Liver (tissue), 8 donors: ENCODE measurements at regions not wholly inside any gene's neighbourhood (a gene's known extent, or its start where the extent isn't known, plus 50 kb on each side); places are given as distances from the start of the nearest gene placed in this dataset.

Experiments
- DNase-seq: peaks from one replicate; pipeline ENCODE4 v3.0.0-alpha.2; 2017; ENCODE audit warnings: low spot score
- H3K27ac ChIP-seq, 2 donors: one replicate each; pipeline ENCODE4 v1.7.0; 2013; ENCODE audit warnings: inconsistent platforms in 2 of 2, low read length in 2 of 2, control low read depth in 1 of 2, low read depth in 1 of 2, mild to moderate bottlenecking in 1 of 2
- H3K27me3 ChIP-seq, 4 donors: one replicate each; pipeline versions ENCODE4 v1.6.1 to v1.7.0; 2013; ENCODE audit warnings: low read length in 3 of 4, inconsistent platforms in 1 of 4, mild to moderate bottlenecking in 1 of 4, moderate library complexity in 1 of 4; ENCODE audit not compliant: control insufficient read depth in 4 of 4, insufficient read depth in 4 of 4
- H3K36me3 ChIP-seq, 4 donors: one replicate each; pipeline versions ENCODE4 v1.6.1 to v1.7.0; 2013; ENCODE audit warnings: low read length in 3 of 4, mild to moderate bottlenecking in 3 of 4, low read depth in 1 of 4, moderate library complexity in 1 of 4; ENCODE audit not compliant: control insufficient read depth in 4 of 4, insufficient read depth in 3 of 4
- H3K4me1 ChIP-seq, 4 donors: one replicate each; pipeline versions ENCODE4 v1.6.1 to v1.7.0; 2013; ENCODE audit warnings: low read length in 3 of 4, mild to moderate bottlenecking in 3 of 4, moderate library complexity in 1 of 4; ENCODE audit not compliant: control insufficient read depth in 4 of 4, insufficient read depth in 4 of 4
- H3K4me3 ChIP-seq, 3 donors: one replicate each; pipeline versions ENCODE4 v1.6.1 to v1.7.0; 2013; ENCODE audit warnings: low read length in 3 of 3, control low read depth in 1 of 3, low read depth in 1 of 3, mild to moderate bottlenecking in 1 of 3
- H3K9ac ChIP-seq, 2 donors: one replicate each; pipeline ENCODE4 v1.7.0; 2013; ENCODE audit warnings: low read length in 2 of 2, mild to moderate bottlenecking in 2 of 2, moderate library complexity in 2 of 2, control low read depth in 1 of 2, low read depth in 1 of 2
- H3K9me3 ChIP-seq, 4 donors: one replicate each; pipeline versions ENCODE4 v1.6.1 to v1.7.0; 2013; ENCODE audit warnings: low read length in 3 of 4; ENCODE audit not compliant: control insufficient read depth in 4 of 4
- ATF3 ChIP-seq: IDR thresholded peaks from 2 replicates; pipeline ENCODE4 v1.6.1; 2016; ENCODE audit warnings: antibody characterized with exemption
- CTCF ChIP-seq: fragments of 150-350 bp; IDR thresholded peaks from 2 replicates; pipeline ENCODE4 v1.5.1; 2017; ENCODE audit warnings: improper control_type of control experiment, low read depth, low read length; ENCODE audit not compliant: missing input control
- EGR1 ChIP-seq, 2 donors: IDR thresholded peaks; 2 replicates each; pipeline ENCODE4 v1.6.1; 2016 to 2018; ENCODE audit warnings: antibody characterized with exemption in 2 of 2, low read depth in 2 of 2
- FOXA1 ChIP-seq: IDR thresholded peaks from 2 replicates; pipeline ENCODE4 v1.6.1; 2016; ENCODE audit warnings: antibody characterized with exemption
- FOXA2 ChIP-seq: IDR thresholded peaks from 2 replicates; pipeline ENCODE4 v1.6.1; 2016; ENCODE audit warnings: antibody characterized with exemption
- GABPA ChIP-seq, 2 donors: IDR thresholded peaks in 1 of 2; conservative IDR thresholded peaks in 1 of 2; 2 replicates each; pipeline ENCODE4 v1.6.1; 2016; ENCODE audit warnings: antibody characterized with exemption in 2 of 2, mild to moderate bottlenecking in 1 of 2, moderate library complexity in 1 of 2
- HNF4A ChIP-seq, 2 donors: conservative IDR thresholded peaks; 2 replicates each; pipeline ENCODE4 v1.6.1; 2016; ENCODE audit warnings: antibody characterized with exemption in 2 of 2, mild to moderate bottlenecking in 2 of 2
- HNF4G ChIP-seq: IDR thresholded peaks from 2 replicates; pipeline ENCODE4 v1.6.1; 2016; ENCODE audit warnings: antibody characterized with exemption
- JUND ChIP-seq, 2 donors: IDR thresholded peaks; 2 replicates each; pipeline ENCODE4 v1.6.1; 2016; ENCODE audit warnings: antibody characterized with exemption in 2 of 2
- NR2F2 ChIP-seq: IDR thresholded peaks from 2 replicates; pipeline ENCODE4 v1.6.1; 2016; ENCODE audit warnings: antibody characterized with exemption
- RAD21 ChIP-seq, 2 donors: IDR thresholded peaks; 2 replicates each; pipeline ENCODE4 v1.6.1; 2016; ENCODE audit warnings: antibody characterized with exemption in 2 of 2, mild to moderate bottlenecking in 2 of 2
- RXRA ChIP-seq, 2 donors: IDR thresholded peaks; 2 replicates each; pipeline ENCODE4 v1.6.1; 2017 to 2018; ENCODE audit warnings: antibody characterized with exemption in 2 of 2, mild to moderate bottlenecking in 1 of 2
- SP1 ChIP-seq: IDR thresholded peaks from 2 replicates; pipeline ENCODE4 v1.6.1; 2018; ENCODE audit warnings: antibody characterized with exemption, mild to moderate bottlenecking
- TAF1 ChIP-seq: conservative IDR thresholded peaks from 2 replicates; pipeline ENCODE4 v1.6.1; 2016; ENCODE audit warnings: antibody characterized with exemption, mild to moderate bottlenecking
- YY1 ChIP-seq: IDR thresholded peaks from 2 replicates; pipeline ENCODE4 v1.6.1; 2016; ENCODE audit warnings: antibody characterized with exemption, mild to moderate bottlenecking
- ZBTB33 ChIP-seq: IDR thresholded peaks from 2 replicates; pipeline ENCODE4 v1.6.1; 2016; ENCODE audit warnings: antibody characterized with exemption
- whole genome bisulfite sequencing: extraction: QIAGEN DNeasy Blood & Tissue Kit; methylation state at CpG from one replicate; pipeline ENCODE4 v1.1.7; 2013; 5-methylcytosine and 5-hydroxymethylcytosine counted together
- TF ChIP-seq, protein P1 (sequence below): IDR thresholded peaks from 2 replicates; pipeline ENCODE4 v1.6.1; 2016; ENCODE audit warnings: antibody characterized with exemption
- TF ChIP-seq, protein P2 (sequence below): IDR thresholded peaks from 2 replicates; pipeline ENCODE4 v1.6.1; 2016; ENCODE audit warnings: antibody characterized with exemption, mild to moderate bottlenecking
- donor health status: healthy.
- donor health status: healthy.
- donor health status: healthy.
- donor health status: healthy.
- donor health status: healthy.

GRCh38 chr5:61215996-61216395 is 53.7 kb upstream of the SMIM15 start:
- Histone ChIP-seq H3K27me3 (no peaks in the 10 kb centered on the region), H3K4me1 (no peaks in the 10 kb centered on the region), H3K4me3 (no peak overlapping the region), H3K9me3 (peaks cover 0 to 3% (median 0%) of the 10 kb centered on the region in 4 donors), H3K27ac (no peak overlapping the region), H3K36me3 (no peaks in the 10 kb centered on the region), H3K9ac (no peak overlapping the region)
- no peak for DNase-seq
- WGBS = 68% methylated on average over 3 of the region's 3 CpGs
- no peak for TF ChIP-seq NR2F2
- TF ChIP-seq, protein P1, sequence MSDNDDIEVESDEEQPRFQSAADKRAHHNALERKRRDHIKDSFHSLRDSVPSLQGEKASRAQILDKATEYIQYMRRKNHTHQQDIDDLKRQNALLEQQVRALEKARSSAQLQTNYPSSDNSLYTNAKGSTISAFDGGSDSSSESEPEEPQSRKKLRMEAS = no peak
- TF ChIP-seq ZBTB33 = no peak
- no peak for TF ChIP-seq TAF1
- no peak for TF ChIP-seq ATF3
- no peak for TF ChIP-seq HNF4A (conservative IDR thresholded peaks at IDR 0.05)
- no peak for TF ChIP-seq RXRA (IDR thresholded peaks at IDR 0.05)
- no peak for TF ChIP-seq HNF4G
- no peak for TF ChIP-seq FOXA2
- no peak for TF ChIP-seq CTCF
- TF ChIP-seq, protein P2, sequence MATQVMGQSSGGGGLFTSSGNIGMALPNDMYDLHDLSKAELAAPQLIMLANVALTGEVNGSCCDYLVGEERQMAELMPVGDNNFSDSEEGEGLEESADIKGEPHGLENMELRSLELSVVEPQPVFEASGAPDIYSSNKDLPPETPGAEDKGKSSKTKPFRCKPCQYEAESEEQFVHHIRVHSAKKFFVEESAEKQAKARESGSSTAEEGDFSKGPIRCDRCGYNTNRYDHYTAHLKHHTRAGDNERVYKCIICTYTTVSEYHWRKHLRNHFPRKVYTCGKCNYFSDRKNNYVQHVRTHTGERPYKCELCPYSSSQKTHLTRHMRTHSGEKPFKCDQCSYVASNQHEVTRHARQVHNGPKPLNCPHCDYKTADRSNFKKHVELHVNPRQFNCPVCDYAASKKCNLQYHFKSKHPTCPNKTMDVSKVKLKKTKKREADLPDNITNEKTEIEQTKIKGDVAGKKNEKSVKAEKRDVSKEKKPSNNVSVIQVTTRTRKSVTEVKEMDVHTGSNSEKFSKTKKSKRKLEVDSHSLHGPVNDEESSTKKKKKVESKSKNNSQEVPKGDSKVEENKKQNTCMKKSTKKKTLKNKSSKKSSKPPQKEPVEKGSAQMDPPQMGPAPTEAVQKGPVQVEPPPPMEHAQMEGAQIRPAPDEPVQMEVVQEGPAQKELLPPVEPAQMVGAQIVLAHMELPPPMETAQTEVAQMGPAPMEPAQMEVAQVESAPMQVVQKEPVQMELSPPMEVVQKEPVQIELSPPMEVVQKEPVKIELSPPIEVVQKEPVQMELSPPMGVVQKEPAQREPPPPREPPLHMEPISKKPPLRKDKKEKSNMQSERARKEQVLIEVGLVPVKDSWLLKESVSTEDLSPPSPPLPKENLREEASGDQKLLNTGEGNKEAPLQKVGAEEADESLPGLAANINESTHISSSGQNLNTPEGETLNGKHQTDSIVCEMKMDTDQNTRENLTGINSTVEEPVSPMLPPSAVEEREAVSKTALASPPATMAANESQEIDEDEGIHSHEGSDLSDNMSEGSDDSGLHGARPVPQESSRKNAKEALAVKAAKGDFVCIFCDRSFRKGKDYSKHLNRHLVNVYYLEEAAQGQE = no peak
- no peak for TF ChIP-seq RAD21 (IDR thresholded peaks at IDR 0.05)
- no peak for TF ChIP-seq JUND (IDR thresholded peaks at IDR 0.05)
- no peak for TF ChIP-seq FOXA1
- no peak for TF ChIP-seq EGR1 (IDR thresholded peaks at IDR 0.05; ENCODE audit: low read depth in 2 of 2)
- no peak for TF ChIP-seq GABPA (IDR thresholded peaks at IDR 0.05 in 1 of 2, conservative IDR thresholded peaks at IDR 0.05 in 1 of 2)
- TF ChIP-seq SP1 = no peak
- TF ChIP-seq YY1 = no peak

DNA sequence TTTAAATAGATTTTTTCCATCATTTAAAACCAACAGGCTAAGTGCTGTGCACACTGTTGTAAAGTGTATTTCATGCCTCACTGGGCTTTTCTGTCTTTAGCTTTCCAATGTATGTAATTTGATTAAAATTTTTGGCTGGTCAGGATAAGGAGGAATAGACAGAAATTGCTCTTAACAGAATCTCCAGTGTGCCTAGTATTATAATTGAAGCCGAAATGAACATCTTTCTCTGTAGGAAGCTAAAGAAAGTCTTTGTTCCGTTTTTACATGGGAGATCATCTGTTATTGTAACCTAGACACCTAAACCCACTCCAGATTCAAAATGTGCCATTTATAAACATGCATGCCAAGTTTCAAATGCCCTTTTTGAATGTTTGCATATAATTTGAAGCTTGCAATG is 54.5 kb upstream of the SMIM15 start:
- WGBS = 85% methylated on average over 2 of the region's 2 CpGs
- H3K4me3 ChIP-seq = no peak overlapping the region
- no peak for TF ChIP-seq SP1
- no peak for TF ChIP-seq RAD21 (IDR thresholded peaks at IDR 0.05)
- no peak for TF ChIP-seq JUND (IDR thresholded peaks at IDR 0.05)
- TF ChIP-seq FOXA1 = no peak
- no peak for TF ChIP-seq ZBTB33
- TF ChIP-seq HNF4A (conservative IDR thresholded peaks at IDR 0.05) = no peak
- no peak for TF ChIP-seq CTCF

More for the DNA sequence above, 54.5 kb upstream of the SMIM15 start:
- DNase-seq = no peak
- Histone ChIP-seq H3K9me3 (peaks cover 0 to 3% (median 0%) of the 10 kb centered on the region in 4 donors), H3K4me1 (no peaks in the 10 kb centered on the region), H3K27me3 (no peaks in the 10 kb centered on the region), H3K9ac (no peak overlapping the region), H3K27ac (no peak overlapping the region), H3K36me3 (no peaks in the 10 kb centered on the region)
